ENCODE measurements at regions not wholly inside any gene's neighbourhood (a gene's known extent, or its start where the extent isn't known, plus 50 kb on each side); places are given as distances from the start of the nearest gene placed in this dataset.

- FAIRE-seq (no peak), DNase-seq (ENCODE audit: low spot score) (no peak)
Measured at GRCh38 chr1:94599095-94599813, 57.7 kb upstream of the F3 start.

GRCh38 chr1:94597701-94598100 is 56.1 kb upstream of the F3 start:
- DNase-seq (ENCODE audit: low spot score), result peak; percentile 43
- FAIRE-seq, result peak; percentile 83

- FAIRE-seq, result no peak
Measured at GRCh38 chr1:94596260-94596659, 54.7 kb upstream of the F3 start.

DNA sequence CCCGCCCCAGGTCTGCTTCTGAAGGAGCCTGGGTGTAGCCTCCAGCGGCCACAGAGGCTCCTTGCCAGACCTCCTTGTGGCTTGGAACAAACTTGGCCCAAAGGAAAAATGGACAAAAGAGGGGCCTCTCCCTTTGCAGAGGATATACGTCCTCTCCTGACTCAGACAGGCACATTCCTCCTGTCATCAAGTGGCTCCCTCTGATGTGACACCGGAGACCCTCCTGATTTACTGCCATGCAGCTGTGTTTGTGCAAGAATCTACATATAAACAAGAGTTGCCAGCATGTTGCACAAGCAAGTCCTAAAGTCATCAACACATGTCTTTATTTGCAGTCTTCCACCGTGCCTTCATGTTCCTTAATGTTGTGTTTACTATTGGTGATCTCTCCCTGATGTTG is 54.1 kb upstream of the F3 start:
- FAIRE-seq (no peak), DNase-seq (ENCODE audit: low spot score) (no peak)

More at GRCh38 chr1:94596260-94596659, 54.7 kb upstream of the F3 start:
- no peak for DNase-seq (ENCODE audit: low spot score)

GRCh38 chr1:94593611-94594010 is 52.1 kb upstream of the F3 start:
- FAIRE-seq, result no peak

DNA sequence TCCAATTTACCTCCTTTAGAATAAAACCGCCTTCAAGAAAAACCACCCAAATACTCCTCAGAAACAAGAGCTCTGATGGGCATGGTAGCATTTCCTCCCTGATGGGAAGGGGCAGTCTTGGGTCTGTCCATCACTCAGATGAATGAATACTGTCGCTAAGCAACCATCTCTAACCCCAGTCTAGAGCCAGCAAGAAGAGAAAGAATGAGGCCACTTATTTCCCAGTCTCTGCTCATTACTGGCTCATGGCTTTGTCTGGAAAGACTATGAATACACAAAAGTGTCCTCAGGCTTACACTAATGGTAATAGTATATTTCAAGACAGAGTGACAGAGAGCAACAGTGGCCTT is 51.0 kb upstream of the F3 start:
- no peak for FAIRE-seq

More at GRCh38 chr1:94593611-94594010, 52.1 kb upstream of the F3 start:
- DNase-seq (ENCODE audit: low spot score), result no peak

DNA sequence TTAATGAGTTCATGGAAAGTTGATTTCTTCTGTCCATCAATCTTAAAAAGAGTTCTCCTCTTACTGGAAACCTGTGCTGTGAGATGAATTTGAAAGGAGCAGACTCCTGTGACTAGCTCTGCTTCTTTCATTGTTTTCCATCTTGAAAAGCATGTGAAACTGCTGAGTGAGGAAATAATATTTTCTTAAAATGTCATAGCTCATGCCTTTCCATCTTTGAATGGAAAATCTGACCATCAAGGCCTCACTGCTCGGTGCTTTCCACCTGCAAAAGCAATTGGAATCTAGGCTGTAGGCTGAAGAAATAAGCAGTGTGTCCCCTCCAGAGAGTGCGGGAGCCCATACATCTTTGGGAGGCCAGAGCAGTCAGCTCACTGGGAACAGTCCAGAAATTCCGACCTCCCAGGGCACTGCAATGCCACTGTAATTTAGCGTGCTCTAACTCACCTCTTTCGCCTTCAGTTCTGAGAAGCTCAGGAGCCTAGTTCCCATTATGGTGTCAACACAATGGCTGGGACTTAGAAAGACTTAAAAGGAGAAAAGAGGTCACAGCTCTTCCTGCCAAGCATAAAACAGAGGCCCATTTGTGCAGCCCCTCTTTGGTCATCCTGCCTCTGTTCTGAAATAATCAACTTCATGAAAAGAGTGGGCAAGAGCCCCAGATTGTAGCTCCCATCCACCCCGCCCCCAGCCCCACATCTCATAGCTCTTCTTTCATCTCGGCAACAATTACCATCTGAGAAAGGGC is 50.4 kb upstream of the F3 start:
- FAIRE-seq (no peak), DNase-seq (ENCODE audit: low spot score) (no peak)

More for the DNA sequence above, 51.0 kb upstream of the F3 start:
- DNase-seq (ENCODE audit: low spot score), result no peak

Measured in urothelium cell line (cell line).